Mesenchymal stem cell (in vitro differentiated cells and primary cell): ENCODE measurements at regions not wholly inside any gene's neighbourhood (a gene's known extent, or its start where the extent isn't known, plus 50 kb on each side); places are given as distances from the start of the nearest gene placed in this dataset.

Source experiments
- DNase-seq: peaks from one replicate; pipeline ENCODE4 v3.0.0-alpha.2; 2013
- H2AFZ ChIP-seq: one replicate; pipeline ENCODE4 v1.6.1; 2013; ENCODE audit warnings: low read depth, mild to moderate bottlenecking, control low read depth, inconsistent platforms, low read length, moderate library complexity
- H2AK5ac ChIP-seq: 2 replicates; pipeline ENCODE4 v1.6.1; 2013; ENCODE audit warnings: low read length, moderate library complexity, mild to moderate bottlenecking, inconsistent platforms; ENCODE audit not compliant: severe bottlenecking
- H2BK120ac ChIP-seq: one replicate; pipeline ENCODE4 v1.6.1; 2013; ENCODE audit warnings: low read depth, mild to moderate bottlenecking, inconsistent platforms, low read length, moderate library complexity
- H2BK12ac ChIP-seq, 2 experiments: one replicate each; pipeline ENCODE4 v1.6.1; 2013; ENCODE audit warnings: inconsistent platforms in 2 of 2, low read length in 2 of 2, mild to moderate bottlenecking in 2 of 2, moderate library complexity in 2 of 2, control low read depth in 1 of 2
- H2BK15ac ChIP-seq: one replicate; pipeline ENCODE4 v1.6.1; 2013; ENCODE audit warnings: mild to moderate bottlenecking, low read depth, inconsistent platforms; ENCODE audit not compliant: poor library complexity, severe bottlenecking
- H2BK5ac ChIP-seq: 2 replicates; pipeline ENCODE4 v1.6.1; 2013; ENCODE audit warnings: low read depth, mild to moderate bottlenecking, low read length, control low read depth, inconsistent platforms; ENCODE audit not compliant: poor library complexity, severe bottlenecking
- H3K14ac ChIP-seq, 2 experiments: one replicate each; pipeline ENCODE4 v1.6.1; 2013; ENCODE audit warnings: inconsistent platforms in 2 of 2, low read length in 2 of 2, control low read depth in 1 of 2, mild to moderate bottlenecking in 1 of 2, moderate library complexity in 1 of 2
- H3K18ac ChIP-seq, 2 experiments: one replicate each; pipeline ENCODE4 v1.6.1; 2013; ENCODE audit warnings: inconsistent platforms in 2 of 2, low read length in 2 of 2, control low read depth in 1 of 2, low read depth in 1 of 2, mild to moderate bottlenecking in 1 of 2
- H3K23ac ChIP-seq, 2 experiments: one replicate each; pipeline ENCODE4 v1.6.1; 2013; ENCODE audit warnings: inconsistent platforms in 2 of 2, low read length in 2 of 2, mild to moderate bottlenecking in 2 of 2, moderate library complexity in 2 of 2, control low read depth in 1 of 2
- H3K27ac ChIP-seq: 2 replicates; pipeline ENCODE4 v1.5.1; 2013; ENCODE audit warnings: mild to moderate bottlenecking, moderate library complexity, low read length, control low read depth, inconsistent platforms; ENCODE audit not compliant: poor library complexity, severe bottlenecking
- H3K27me3 ChIP-seq, 2 experiments: 2 replicates each; pipeline versions ENCODE4 v1.6.1 to v1.7.0; 2013; ENCODE audit warnings: low read length in 2 of 2, mild to moderate bottlenecking in 2 of 2, moderate library complexity in 2 of 2, control low read depth in 1 of 2, inconsistent platforms in 1 of 2; ENCODE audit not compliant: control insufficient read depth in 1 of 2, insufficient read depth in 1 of 2
- H3K36me3 ChIP-seq, 2 experiments: 2 replicates each; pipeline versions ENCODE4 v1.6.1 to v1.7.0; 2013; ENCODE audit warnings: low read length in 2 of 2, control low read depth in 1 of 2, inconsistent platforms in 1 of 2, low read depth in 1 of 2, mild to moderate bottlenecking in 1 of 2; ENCODE audit not compliant: insufficient read depth in 2 of 2, control insufficient read depth in 1 of 2
- H3K4ac ChIP-seq, 2 experiments: one replicate each; pipeline ENCODE4 v1.6.1; 2013; ENCODE audit warnings: inconsistent platforms in 2 of 2, low read length in 2 of 2, mild to moderate bottlenecking in 2 of 2, moderate library complexity in 2 of 2, control low read depth in 1 of 2, low read depth in 1 of 2
- H3K4me1 ChIP-seq: 2 replicates; pipeline ENCODE4 v1.6.1; 2013; ENCODE audit warnings: low read depth, low read length, control low read depth; ENCODE audit not compliant: control insufficient read depth, insufficient read depth
- H3K4me2 ChIP-seq: 2 replicates; pipeline ENCODE4 v1.6.1; 2013; ENCODE audit warnings: low read length, mild to moderate bottlenecking, inconsistent platforms; ENCODE audit not compliant: poor library complexity, severe bottlenecking
- H3K4me3 ChIP-seq, 2 experiments: 2 replicates each; pipeline versions ENCODE4 v1.5.1 to v1.7.0; 2013; ENCODE audit warnings: low read length in 2 of 2, mild to moderate bottlenecking in 2 of 2, control low read depth in 1 of 2, low read depth in 1 of 2; ENCODE audit not compliant: insufficient read depth in 1 of 2
- H3K79me1 ChIP-seq: replicated peaks from 2 replicates; pipeline ENCODE4 v1.6.1; 2013; ENCODE audit warnings: mild to moderate bottlenecking, control low read depth, low read length, inconsistent platforms; ENCODE audit not compliant: poor library complexity, severe bottlenecking
- H3K9ac ChIP-seq: 2 replicates; pipeline ENCODE4 v1.7.0; 2013; ENCODE audit warnings: mild to moderate bottlenecking, low read length, moderate library complexity
- H3K9me3 ChIP-seq: 2 replicates; pipeline ENCODE4 v1.7.0; 2013; ENCODE audit warnings: mild to moderate bottlenecking, low read length; ENCODE audit not compliant: control insufficient read depth
- H4K8ac ChIP-seq: one replicate; pipeline ENCODE4 v1.6.1; 2013; ENCODE audit warnings: inconsistent platforms, mild to moderate bottlenecking, low read length, moderate library complexity
- H4K91ac ChIP-seq: one replicate; pipeline ENCODE4 v1.6.1; 2013; ENCODE audit warnings: mild to moderate bottlenecking, low read length, inconsistent platforms
- WGBS: methylation state at CpG from one replicate; pipeline ENCODE4 v1.1.7; 2013; ENCODE audit warnings: mixed read lengths; 5-methylcytosine and 5-hydroxymethylcytosine counted together

- H4K8ac ChIP-seq = no peak overlapping the region
- no peaks in the 10 kb centered on the region for H3K27me3 ChIP-seq
- peaks cover 3% of the 10 kb centered on the region for H3K4me1 ChIP-seq
- H3K9ac ChIP-seq = no peak overlapping the region
- no peak overlapping the region for H3K4me3 ChIP-seq
- no peak overlapping the region for H3K4ac ChIP-seq
- H3K23ac ChIP-seq = no peak overlapping the region
- no peak overlapping the region for H3K14ac ChIP-seq
- H4K91ac ChIP-seq = no peak overlapping the region
- no peaks in the 10 kb centered on the region for H3K9me3 ChIP-seq
- H2AK5ac ChIP-seq = no peak overlapping the region
- no peak overlapping the region for H2BK120ac ChIP-seq
- no peak overlapping the region for H2BK5ac ChIP-seq
- H2AFZ ChIP-seq = no peak overlapping the region
- no peak overlapping the region for H3K27ac ChIP-seq
- peaks cover 16% of the 10 kb centered on the region for H3K79me1 ChIP-seq
- H2BK12ac ChIP-seq = no peak overlapping the region
- no peak for DNase-seq
- no peak overlapping the region for H2BK15ac ChIP-seq
- peaks cover 0 to 4% of the 10 kb centered on the region in 2 experiments for H3K36me3 ChIP-seq
- no CpG with 5 or more reads among the region's 3 CpGs for WGBS
- H3K4me2 ChIP-seq = no peak overlapping the region
- no peak overlapping the region for H3K18ac ChIP-seq
Observed at GRCh38 chr15:62544446-62544845, 379.4 kb upstream of the C2CD4B start.

GRCh38 chr15:62545467-62546227 is 380.6 kb upstream of the C2CD4B start:
- Histone ChIP-seq H3K36me3 (peaks cover 0 to 4% of the 10 kb centered on the region in 2 experiments), H4K8ac (no peak overlapping the region), H2BK5ac (no peak overlapping the region), H3K4me2 (no peak overlapping the region), H3K9me3 (no peaks in the 10 kb centered on the region), H3K18ac (no peak overlapping the region), H3K79me1 (peaks cover 19% of the 10 kb centered on the region), H2BK12ac (no peak overlapping the region), H2AFZ (no peak overlapping the region), H3K9ac (peak overlapping the region; percentile 16), H3K27me3 (no peaks in the 10 kb centered on the region), H2BK120ac (no peak overlapping the region), H3K4ac (peak overlapping the region in 1 of 2 experiments; percentile 17), H3K27ac (no peak overlapping the region), H3K4me3 (no peak overlapping the region), H3K14ac (no peak overlapping the region), H3K4me1 (peaks cover 3% of the 10 kb centered on the region), H4K91ac (no peak overlapping the region), H2BK15ac (no peak overlapping the region), H3K23ac (peak overlapping the region in 1 of 2 experiments; percentile 30), H2AK5ac (no peak overlapping the region)
- DNase-seq = peak; percentile 14
- 95% methylated on average over 4 of the region's 4 CpGs for WGBS

DNA sequence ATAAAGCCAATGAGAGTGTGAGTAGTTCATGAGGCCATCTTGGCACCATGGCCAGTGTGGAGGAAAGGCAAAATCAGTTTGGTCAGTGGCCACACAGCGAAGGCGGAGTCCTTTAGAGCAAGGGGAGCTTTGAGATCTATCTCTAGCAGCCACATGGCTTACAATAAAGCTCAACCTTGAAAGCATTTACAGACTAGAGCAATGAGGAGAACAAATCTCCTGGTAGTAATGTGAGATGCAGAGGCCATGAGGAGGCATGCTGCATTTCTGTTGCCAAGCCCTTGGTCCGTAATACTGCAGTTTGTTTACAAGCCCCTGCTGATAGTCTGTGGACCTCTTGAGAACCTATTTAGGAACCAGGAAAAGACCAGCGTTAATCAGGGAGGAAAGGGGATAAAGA is 381.5 kb upstream of the C2CD4B start:
- peak overlapping the region; percentile 13 to 30 for H3K4ac ChIP-seq
- H4K8ac ChIP-seq = no peak overlapping the region
- H3K9ac ChIP-seq = peak overlapping the region; percentile 16
- no peak overlapping the region for H2BK15ac ChIP-seq
- no peak overlapping the region for H4K91ac ChIP-seq
- H2AK5ac ChIP-seq = no peak overlapping the region
- H3K9me3 ChIP-seq = no peaks in the 10 kb centered on the region
- peaks cover 3% of the 10 kb centered on the region for H3K4me1 ChIP-seq
- WGBS = 91% methylated on average over 4 of the region's 4 CpGs
- no peak overlapping the region for H2BK12ac ChIP-seq
- DNase-seq = no peak
- H3K4me3 ChIP-seq = no peak overlapping the region
- H2AFZ ChIP-seq = no peak overlapping the region
- no peak overlapping the region for H2BK120ac ChIP-seq
- H3K14ac ChIP-seq = no peak overlapping the region
- no peak overlapping the region for H3K23ac ChIP-seq
- H3K79me1 ChIP-seq = peaks cover 16% of the 10 kb centered on the region
- no peak overlapping the region for H3K4me2 ChIP-seq
- no peaks in the 10 kb centered on the region for H3K27me3 ChIP-seq
- H2BK5ac ChIP-seq = no peak overlapping the region
- H3K36me3 ChIP-seq = peaks cover 0 to 4% of the 10 kb centered on the region in 2 experiments
- H3K18ac ChIP-seq = no peak overlapping the region
- no peak overlapping the region for H3K27ac ChIP-seq

DNA sequence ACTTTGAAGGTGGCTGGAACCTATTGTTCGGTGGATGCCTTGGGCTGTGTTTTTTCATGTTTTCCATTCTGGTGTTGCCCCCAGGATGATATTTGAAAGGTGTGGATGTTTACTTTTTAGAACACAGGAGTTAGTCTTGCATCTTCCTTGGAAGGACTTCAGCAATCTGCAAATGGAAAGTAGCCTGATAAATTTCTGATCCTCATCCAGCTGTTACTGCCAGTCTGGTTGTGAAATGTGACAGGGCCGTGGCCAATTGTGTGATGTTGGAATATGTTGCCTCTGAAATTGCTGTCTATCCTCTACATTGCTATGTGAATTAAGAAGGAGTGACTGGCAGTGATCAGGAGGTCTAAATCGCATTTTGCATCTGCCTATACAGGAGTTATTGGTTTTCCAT is 382.5 kb upstream of the C2CD4B start:
- Histone ChIP-seq H3K27me3 (no peaks in the 10 kb centered on the region), H2AK5ac (no peak overlapping the region), H2BK120ac (no peak overlapping the region), H3K9ac (no peak overlapping the region), H3K27ac (no peak overlapping the region), H3K23ac (no peak overlapping the region), H4K91ac (no peak overlapping the region), H2BK5ac (no peak overlapping the region), H2BK12ac (no peak overlapping the region), H3K36me3 (peaks cover 0 to 3% of the 10 kb centered on the region in 2 experiments), H3K4me2 (no peak overlapping the region), H3K14ac (no peak overlapping the region), H3K4me3 (no peak overlapping the region), H4K8ac (no peak overlapping the region), H2BK15ac (no peak overlapping the region), H2AFZ (no peak overlapping the region), H3K79me1 (peaks cover 18% of the 10 kb centered on the region), H3K4me1 (peaks cover 3% of the 10 kb centered on the region), H3K9me3 (no peaks in the 10 kb centered on the region), H3K18ac (no peak overlapping the region), H3K4ac (no peak overlapping the region)
- 88% methylated on average over 3 of the region's 3 CpGs for whole genome bisulfite sequencing
- DNase-seq = no peak
